GM18868 (cell line): ENCODE measurements at regions not wholly inside any gene's neighbourhood (a gene's known extent, or its start where the extent isn't known, plus 50 kb on each side); places are given as distances from the start of the nearest gene placed in this dataset.

Experiments used
- ATAC-seq: cut with Tn5 transposase; IDR thresholded peaks from one replicate; pipeline ENCODE4 v1.9.1; 2021; ENCODE audit warnings: mild to moderate bottlenecking, moderate library complexity; ENCODE audit not compliant: unreplicated experiment

GRCh38 chr2:16716024-16716423 lies 50.4 kb upstream of the CYRIA start:
- no peak for ATAC-seq
